ENCODE measurements at regions not wholly inside any gene's neighbourhood (a gene's known extent, or its start where the extent isn't known, plus 50 kb on each side); places are given as distances from the start of the nearest gene placed in this dataset.

DNA sequence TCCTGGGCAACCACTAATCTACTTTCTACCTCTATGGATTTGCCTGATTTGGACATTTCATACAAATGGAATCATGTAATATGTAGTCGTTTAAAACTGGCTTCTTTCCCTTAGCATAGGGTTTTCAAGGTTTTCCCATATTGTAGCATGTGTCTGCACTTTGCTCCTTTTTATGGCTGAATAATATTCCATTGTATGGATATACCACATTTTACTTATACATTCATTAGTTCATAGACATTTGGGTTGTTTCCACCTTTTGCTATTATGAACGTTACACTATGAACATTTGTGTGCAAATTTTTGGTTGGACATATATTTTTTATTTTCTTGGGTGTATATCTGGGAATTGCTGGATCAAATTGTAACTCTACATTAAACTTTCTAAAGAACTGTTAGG, 600.4 kb upstream of the NOX3 start:
- in situ Hi-C loops (cut with HindIII; ENCODE audit: low sequenced_read_pairs): no loop called here
- no peak for DNase-seq (ENCODE audit: low read depth)
- no peak overlapping the region for H3K4me3 ChIP-seq (ENCODE audit: low read depth, low read length)
- TF ChIP-seq CTCF (IDR thresholded peaks at IDR 0.05; ENCODE audit: low read depth, low read length, missing control alignments): no peak

DNA sequence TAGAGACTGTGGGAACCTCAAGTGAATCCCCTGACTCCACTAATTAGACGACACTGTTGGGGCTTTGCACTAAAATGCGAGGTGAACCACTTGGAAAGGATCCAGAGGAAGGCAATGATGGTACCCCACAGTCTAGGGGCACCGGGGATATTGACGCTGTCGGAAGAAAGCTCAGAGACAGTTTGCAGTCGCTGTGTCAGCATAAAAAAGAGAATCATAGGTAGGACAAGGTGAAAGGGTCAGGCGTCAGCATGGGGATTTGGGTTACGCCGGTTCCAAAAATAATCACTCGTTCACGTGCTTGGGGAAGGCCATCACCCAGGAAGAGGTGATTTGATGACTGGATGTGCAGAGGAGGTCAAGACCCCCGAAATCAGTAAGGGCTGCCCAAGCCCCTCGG, 598.0 kb upstream of the NOX3 start:
- no peak overlapping the region for H3K4me3 ChIP-seq (ENCODE audit: low read depth, low read length)
- DNase-seq (ENCODE audit: low read depth): no peak
- in situ Hi-C loops (cut with HindIII; ENCODE audit: low sequenced_read_pairs): no loop called here
- no peak for TF ChIP-seq CTCF (IDR thresholded peaks at IDR 0.05; ENCODE audit: low read depth, low read length, missing control alignments)

GRCh38 chr6:156046841-156047449, 591.3 kb upstream of the NOX3 start:
- no peak overlapping the region for H3K4me3 ChIP-seq (ENCODE audit: low read depth, low read length)
- no peak for TF ChIP-seq CTCF (IDR thresholded peaks at IDR 0.05; ENCODE audit: low read depth, low read length, missing control alignments)
- in situ Hi-C loops (cut with HindIII; ENCODE audit: low sequenced_read_pairs): no loop called here
- no peak for DNase-seq (ENCODE audit: low read depth)

GRCh38 chr6:156046268-156046665, 590.6 kb upstream of the NOX3 start:
- DNase-seq (ENCODE audit: low read depth): no peak
- TF ChIP-seq CTCF (IDR thresholded peaks at IDR 0.05; ENCODE audit: low read depth, low read length, missing control alignments): no peak
- in situ Hi-C loops (cut with HindIII; ENCODE audit: low sequenced_read_pairs): no loop called here
- H3K4me3 ChIP-seq (ENCODE audit: low read depth, low read length): no peak overlapping the region

GRCh38 chr6:156045401-156046267, 590.0 kb upstream of the NOX3 start:
- no peak for DNase-seq (ENCODE audit: low read depth)
- in situ Hi-C loops (cut with HindIII; ENCODE audit: low sequenced_read_pairs): no loop called here
- H3K4me3 ChIP-seq (ENCODE audit: low read depth, low read length): no peak overlapping the region
- TF ChIP-seq CTCF (IDR thresholded peaks at IDR 0.05; ENCODE audit: low read depth, low read length, missing control alignments): no peak

- in situ Hi-C loops (cut with HindIII; ENCODE audit: low sequenced_read_pairs): no loop called here
- no peak for DNase-seq (ENCODE audit: low read depth)
- H3K4me3 ChIP-seq (ENCODE audit: low read depth, low read length): no peak overlapping the region
- no peak for TF ChIP-seq CTCF (IDR thresholded peaks at IDR 0.05; ENCODE audit: low read depth, low read length, missing control alignments)
These were observed 578.0 kb upstream of the NOX3 start for GRCh38 chr6:156033598-156033997.

All from astrocyte of the cerebellum (primary cell).